Inflammatory macrophage treated with lipopolysaccharide for 1 hour (primary cell): ENCODE measurements at regions not wholly inside any gene's neighbourhood (a gene's known extent, or its start where the extent isn't known, plus 50 kb on each side); places are given as distances from the start of the nearest gene placed in this dataset.
A peak's percentile ranks its signal among the peaks of the same experiment; 100 is the strongest.
"Not testable (repeated sequence)": the region's sequence is repeated elsewhere in the genome, so short reads cannot be mapped to it uniquely, and the experiment has no call there.

Experiments used
- DNase-seq, 2 donors: peaks; one replicate each; pipeline ENCODE4 v3.0.0-alpha.2; 2020 to 2022

- no peak for DNase-seq
These were observed 64.7 kb upstream of the MAP9 start for GRCh38 chr4:155441475-155441874.

DNA sequence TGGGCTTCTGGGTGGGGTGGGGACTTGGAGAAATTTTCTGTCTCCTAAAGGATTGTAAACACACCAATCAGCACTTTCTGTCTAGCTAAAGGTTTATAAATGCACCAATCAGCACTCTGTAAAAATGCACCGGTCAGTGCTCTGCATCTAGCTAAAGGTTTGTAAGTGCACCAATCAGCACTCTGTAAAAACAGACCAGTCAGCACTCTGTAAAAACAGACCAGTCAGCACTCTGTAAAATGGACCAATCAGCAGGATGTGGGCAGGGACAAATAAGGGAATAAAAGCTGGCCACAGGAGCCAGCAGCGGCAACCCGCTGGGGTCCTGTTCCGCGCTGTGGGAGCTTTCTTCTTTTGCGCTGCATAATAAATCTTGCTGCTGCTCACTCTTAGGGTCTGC lies 63.0 kb upstream of the MAP9 start:
- not testable (repeated sequence) for DNase-seq

DNA sequence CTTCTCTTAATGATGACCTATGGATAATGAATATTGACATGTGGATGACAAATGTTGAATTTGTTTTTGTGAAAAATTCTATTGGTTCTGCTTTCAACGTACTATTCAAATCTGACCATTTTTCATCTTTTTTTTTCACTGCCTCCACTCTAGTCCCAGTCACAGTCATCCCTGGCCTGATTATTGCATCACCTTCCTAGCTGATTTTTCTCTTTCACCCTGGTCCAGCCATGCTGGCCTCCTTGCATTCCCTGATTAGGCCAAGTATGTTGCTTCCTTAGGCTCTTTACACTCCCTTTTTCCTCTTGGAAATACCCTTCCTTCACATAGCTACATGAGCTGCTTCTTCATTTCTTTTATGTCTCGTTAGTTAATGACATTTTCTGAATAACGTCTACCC lies 58.1 kb upstream of the MAP9 start:
- no peak for DNase-seq

- no peak for DNase-seq
These were observed 57.6 kb upstream of the MAP9 start for GRCh38 chr4:155434366-155434765.

DNA sequence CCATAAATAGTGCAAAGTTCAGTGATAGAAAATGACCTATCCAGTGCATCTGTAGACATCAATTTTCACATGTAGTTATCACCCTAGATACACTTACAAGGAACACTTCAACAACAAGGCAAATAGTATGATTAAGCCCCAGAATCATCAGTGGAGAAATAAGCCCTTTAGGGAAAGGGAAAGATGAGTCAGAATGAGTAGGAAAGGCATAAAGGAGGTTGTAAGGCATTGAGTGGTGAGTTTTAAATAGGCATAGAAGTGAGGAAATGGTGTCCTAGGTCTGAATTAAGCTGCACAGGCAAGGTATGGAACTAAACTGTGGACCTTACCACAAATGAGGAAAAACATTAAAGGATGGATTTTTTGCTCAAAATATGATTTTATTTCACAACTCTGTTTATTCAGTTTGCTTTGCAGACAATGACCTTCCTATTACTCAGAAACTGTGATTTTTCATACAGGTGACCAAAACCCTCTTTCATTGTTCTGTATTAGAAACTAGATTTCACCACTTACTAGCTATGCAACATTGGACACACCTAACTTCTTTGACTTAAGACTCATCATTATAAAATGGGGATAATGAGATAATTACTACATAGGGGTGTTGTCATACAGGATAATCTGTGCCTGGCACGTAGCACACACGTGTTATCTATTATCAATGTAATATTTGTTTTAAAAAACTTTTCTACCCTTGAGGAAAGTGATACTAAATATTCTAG lies 57.0 kb upstream of the MAP9 start:
- peak in 1 of 2 donors; percentile 4 for DNase-seq

DNA sequence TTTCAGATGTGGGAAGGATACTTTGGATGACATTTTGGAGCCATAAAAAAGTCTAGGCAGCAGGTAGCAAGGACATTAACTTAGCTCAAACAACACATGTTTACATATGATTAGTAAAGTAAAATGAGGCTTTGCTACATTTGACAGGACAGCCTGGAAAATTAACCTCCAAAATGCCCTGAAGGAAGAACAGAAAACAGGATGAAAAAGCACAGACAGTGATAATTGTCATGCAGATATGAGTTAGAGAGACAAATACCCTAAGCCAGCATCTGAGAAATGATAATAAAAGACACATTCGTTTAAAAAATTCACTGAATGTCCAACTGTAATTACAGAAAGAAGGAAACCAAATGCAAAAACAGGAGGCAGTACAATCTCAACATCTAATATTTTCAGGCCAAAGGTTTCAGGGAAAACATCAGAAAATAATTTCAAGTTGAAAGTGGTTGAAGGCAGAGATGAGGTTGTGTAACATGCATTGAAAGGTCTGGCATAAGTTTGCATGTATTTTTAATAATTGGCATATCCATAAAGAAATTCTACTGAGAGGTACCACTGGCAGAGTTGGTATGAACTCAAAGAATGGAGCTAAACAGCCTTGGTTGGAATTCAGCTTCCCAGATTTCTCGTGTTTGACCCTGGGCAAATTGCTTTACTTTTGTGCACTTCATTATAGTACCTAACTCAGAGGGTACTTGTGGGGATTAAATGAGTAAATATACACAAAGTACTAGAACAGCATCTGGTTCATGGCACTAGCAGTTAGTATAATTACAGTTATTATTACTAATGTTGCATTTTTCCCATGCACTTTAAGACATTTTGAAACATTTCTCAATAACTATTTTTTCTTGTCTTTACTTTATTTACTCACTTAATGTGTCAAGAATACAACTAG lies 54.4 kb upstream of the MAP9 start:
- DNase-seq, result no peak

- no peak for DNase-seq
These were observed 51.4 kb upstream of the MAP9 start for GRCh38 chr4:155428128-155428527.

DNA sequence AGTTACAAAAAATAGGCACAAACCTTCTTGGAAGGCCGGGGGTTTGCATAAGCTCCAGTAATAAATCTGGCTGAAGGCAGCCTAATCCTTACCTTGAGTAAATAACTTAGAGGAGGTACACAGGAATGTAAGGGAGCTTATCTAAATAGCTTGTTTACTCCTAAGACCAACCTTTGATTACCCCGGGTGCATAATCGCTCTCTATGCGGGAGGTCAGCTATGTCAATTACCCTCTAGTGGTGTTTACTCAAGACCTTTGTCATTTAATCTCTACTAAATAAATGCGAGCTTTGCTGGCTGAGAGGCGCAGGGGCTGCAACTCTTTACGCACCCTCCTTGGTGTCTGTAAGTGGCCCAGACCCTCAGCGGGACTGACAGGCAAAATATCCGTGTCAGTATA lies 50.2 kb upstream of the MAP9 start:
- DNase-seq, result no peak
